ENCODE measurements at regions not wholly inside any gene's neighbourhood (a gene's known extent, or its start where the extent isn't known, plus 50 kb on each side); places are given as distances from the start of the nearest gene placed in this dataset.

DNA sequence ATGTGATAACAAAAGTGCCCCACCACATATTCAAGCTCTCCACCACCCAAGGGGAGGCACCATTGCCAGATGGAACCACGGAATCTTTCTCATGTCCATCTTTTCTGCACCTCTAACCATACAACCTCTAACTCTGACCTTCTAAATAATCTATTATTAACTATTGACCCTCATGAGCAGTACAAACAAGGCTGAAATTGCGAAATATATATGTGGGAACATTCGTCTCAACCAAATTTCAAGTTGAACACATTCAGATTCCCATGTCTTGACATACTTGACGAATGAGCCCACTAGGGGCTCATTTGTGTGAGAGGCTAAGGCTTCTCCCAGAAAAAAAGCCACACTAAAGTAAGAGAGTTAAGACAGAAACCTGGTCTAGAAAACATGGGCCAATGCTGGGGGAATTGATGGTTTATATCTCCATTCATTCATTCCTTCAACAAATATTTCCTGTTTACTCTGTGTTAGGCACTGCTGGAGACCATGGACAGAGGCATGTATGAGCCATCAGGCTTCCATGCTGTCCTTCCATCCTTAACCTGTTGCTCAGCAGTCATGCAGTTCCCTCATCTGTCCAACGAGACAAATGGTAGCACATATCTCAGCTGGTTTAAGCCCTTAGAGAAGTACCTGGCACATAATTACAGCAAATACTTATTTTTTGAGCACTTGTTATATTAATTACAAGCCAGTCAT, 130.4 kb downstream of the ESM1 start:
- Histone ChIP-seq H3K27ac (no peak overlapping the region), H3K9me3 (peaks cover 0 to 7% (median 0%) of the 10 kb centered on the region in 4 donors), H3K27me3 (no peaks in the 10 kb centered on the region), H3K36me3 (no peaks in the 10 kb centered on the region), H3K4me3 (no peak overlapping the region), H3K4me1 (no peaks in the 10 kb centered on the region)
- TF ChIP-seq, protein P1, sequence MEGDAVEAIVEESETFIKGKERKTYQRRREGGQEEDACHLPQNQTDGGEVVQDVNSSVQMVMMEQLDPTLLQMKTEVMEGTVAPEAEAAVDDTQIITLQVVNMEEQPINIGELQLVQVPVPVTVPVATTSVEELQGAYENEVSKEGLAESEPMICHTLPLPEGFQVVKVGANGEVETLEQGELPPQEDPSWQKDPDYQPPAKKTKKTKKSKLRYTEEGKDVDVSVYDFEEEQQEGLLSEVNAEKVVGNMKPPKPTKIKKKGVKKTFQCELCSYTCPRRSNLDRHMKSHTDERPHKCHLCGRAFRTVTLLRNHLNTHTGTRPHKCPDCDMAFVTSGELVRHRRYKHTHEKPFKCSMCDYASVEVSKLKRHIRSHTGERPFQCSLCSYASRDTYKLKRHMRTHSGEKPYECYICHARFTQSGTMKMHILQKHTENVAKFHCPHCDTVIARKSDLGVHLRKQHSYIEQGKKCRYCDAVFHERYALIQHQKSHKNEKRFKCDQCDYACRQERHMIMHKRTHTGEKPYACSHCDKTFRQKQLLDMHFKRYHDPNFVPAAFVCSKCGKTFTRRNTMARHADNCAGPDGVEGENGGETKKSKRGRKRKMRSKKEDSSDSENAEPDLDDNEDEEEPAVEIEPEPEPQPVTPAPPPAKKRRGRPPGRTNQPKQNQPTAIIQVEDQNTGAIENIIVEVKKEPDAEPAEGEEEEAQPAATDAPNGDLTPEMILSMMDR (IDR thresholded peaks at IDR 0.05), result no peak
- no peak for TF ChIP-seq POLR2A (IDR thresholded peaks at IDR 0.05)
- intact Hi-C loops (cut with DNase I), result no loop called here
- ATAC-seq (no peak), DNase-seq (no peak)
- 53% methylated on average over 5 of the region's 5 CpGs for WGBS (ENCODE audit: insufficient coverage, low coverage, low lambda C conversion rate, missing lambda C conversion rate)

- no peaks in the 10 kb centered on the region for H3K4me1 ChIP-seq
- 55% methylated on average over 3 of the region's 3 CpGs for WGBS (ENCODE audit: insufficient coverage, low coverage, low lambda C conversion rate, missing lambda C conversion rate)
- intact Hi-C loops (cut with DNase I), result no loop called here
- no peak overlapping the region for H3K4me3 ChIP-seq
- DNase-seq (no peak), ATAC-seq (no peak)
- H3K9me3 ChIP-seq, result no peaks in the 10 kb centered on the region
- TF ChIP-seq, protein P1 (IDR thresholded peaks at IDR 0.05), result no peak
- TF ChIP-seq POLR2A (IDR thresholded peaks at IDR 0.05), result no peak
- H3K27ac ChIP-seq, result no peak overlapping the region
- H3K27me3 ChIP-seq, result no peaks in the 10 kb centered on the region
- H3K36me3 ChIP-seq, result no peaks in the 10 kb centered on the region
Observed at GRCh38 chr5:54852007-54852406, 133.4 kb downstream of the ESM1 start.

- H3K4me1 ChIP-seq, result no peaks in the 10 kb centered on the region
- no peak for TF ChIP-seq POLR2A (IDR thresholded peaks at IDR 0.05)
- TF ChIP-seq, protein P1 (IDR thresholded peaks at IDR 0.05), result no peak
- no peak overlapping the region for H3K27ac ChIP-seq
- H3K9me3 ChIP-seq, result no peaks in the 10 kb centered on the region
- no peak for ATAC-seq
- H3K4me3 ChIP-seq, result no peak overlapping the region
- intact Hi-C loops (cut with DNase I), result no loop called here
- WGBS (ENCODE audit: insufficient coverage, low coverage, low lambda C conversion rate, missing lambda C conversion rate), result 64% methylated on average over 4 of the region's 4 CpGs
- no peaks in the 10 kb centered on the region for H3K36me3 ChIP-seq
- H3K27me3 ChIP-seq, result no peaks in the 10 kb centered on the region
- no peak for DNase-seq
Observed at GRCh38 chr5:54851449-54851848, 133.9 kb downstream of the ESM1 start.

- intact Hi-C loops (cut with DNase I), result loop anchor here (5.0 to 10.0 kb wide), 2 partner anchors 331 to 334 kb away; partner anchors contain the start of gene SNX18 (in 2 of the 2)
- no peaks in the 10 kb centered on the region for H3K36me3 ChIP-seq
- H3K9me3 ChIP-seq, result no peaks in the 10 kb centered on the region
- H3K4me1 ChIP-seq, result no peaks in the 10 kb centered on the region
- ATAC-seq (no peak), DNase-seq (no peak)
- H3K27me3 ChIP-seq, result no peaks in the 10 kb centered on the region
- no peak for TF ChIP-seq POLR2A (IDR thresholded peaks at IDR 0.05)
- TF ChIP-seq, protein P1 (IDR thresholded peaks at IDR 0.05), result no peak
- 60% methylated on average over 4 of the region's 5 CpGs for WGBS (ENCODE audit: insufficient coverage, low coverage, low lambda C conversion rate, missing lambda C conversion rate)
- H3K27ac ChIP-seq, result no peak overlapping the region
- no peak overlapping the region for H3K4me3 ChIP-seq
Observed at GRCh38 chr5:54848581-54848980, 136.8 kb downstream of the ESM1 start.

Data from right lobe of liver (tissue), 6 donors.